GM12878 (cell line): ENCODE measurements at regions not wholly inside any gene's neighbourhood (a gene's known extent, or its start where the extent isn't known, plus 50 kb on each side); places are given as distances from the start of the nearest gene placed in this dataset.

Experiments
- ATAC-seq: fragments of 200-7000 bp; cut with Tn5 transposase; 3 replicates; pipeline ENCODE4 v1.9.1; 2020; ENCODE audit warnings: mild to moderate bottlenecking, moderate library complexity
- BruUV-seq: library from RNA; stranded (reverse); fragments of 400-500 nt; replicated peaks from 2 replicates; lab custom pipeline; 2021; lab: Mats Ljungman, UMichigan
- CTCF ChIA-PET: fragments of 300-600 bp; sonication (Branson Sonifier 250); formaldehyde crosslinking; extraction: SDS; loops from one replicate; lab custom pipeline; 2021; ENCODE audit warnings: inconsistent platforms; lab: Yijun Ruan, JAX
- POLR2A ChIA-PET: fragments of 350-600 bp; formaldehyde crosslinking; extraction: SDS; loops from one replicate; lab custom pipeline; 2021; ENCODE audit warnings: inconsistent platforms; lab: Charles Lee
- RAD21 ChIA-PET: fragments of 300-600 bp; sonication (Branson Sonifier 250); formaldehyde crosslinking; loops from one replicate; lab custom pipeline; 2023; ENCODE audit warnings: antibody characterized with exemption; ENCODE audit not compliant: unreplicated experiment; lab: Charles Lee
- SMC1A ChIA-PET: fragments of 300-600 bp; sonication (Branson Sonifier 250); formaldehyde crosslinking; loops from one replicate; lab custom pipeline; 2023; ENCODE audit not compliant: unreplicated experiment, uncharacterized antibody; lab: Charles Lee
- DNase-seq: peaks from one replicate; pipeline ENCODE4 v3.0.0-alpha.2; 2011; ENCODE audit warnings: low read depth, low spot score
- FAIRE-seq: peaks from 3 replicates; lab custom pipeline; 2011; peaks lifted over from hg19 to GRCh38; lab: Jason Lieb, UNC
- H2AFZ ChIP-seq: 2 replicates; pipeline ENCODE4 v1.6.0; 2011; ENCODE audit warnings: low read depth, low read length, control low read depth; ENCODE audit not compliant: control insufficient read depth
- H3K27ac ChIP-seq: 2 replicates; pipeline ENCODE4 v1.5.1; 2011; ENCODE audit warnings: control low read depth; ENCODE audit not compliant: control insufficient read depth, insufficient read depth
- H3K27me3 ChIP-seq, 2 experiments: replicated peaks in 1 of 2; 2 replicates each; pipeline versions ENCODE4 v1.6.0 to v1.6.1; 2011; ENCODE audit warnings: low read length in 1 of 2; ENCODE audit not compliant: control insufficient read depth in 2 of 2, insufficient read depth in 2 of 2
- H3K36me3 ChIP-seq, 2 experiments: 2 replicates each; pipeline ENCODE4 v1.5.1; 2011; ENCODE audit warnings: low read length in 1 of 2; ENCODE audit not compliant: control insufficient read depth in 2 of 2, insufficient read depth in 2 of 2
- H3K4me1 ChIP-seq: 2 replicates; pipeline ENCODE4 v1.6.1; 2011; ENCODE audit warnings: mild to moderate bottlenecking, low read length, moderate library complexity, mixed read lengths; ENCODE audit not compliant: control insufficient read depth, insufficient read depth
- H3K4me2 ChIP-seq: 2 replicates; pipeline ENCODE4 v1.6.0; 2011; ENCODE audit warnings: control low read depth; ENCODE audit not compliant: control insufficient read depth, insufficient read depth
- H3K4me3 ChIP-seq: fragments of 200-600 bp; sonication (generic); 2 replicates; pipeline ENCODE4 v1.5.1; 2016
- H3K79me2 ChIP-seq: 2 replicates; pipeline ENCODE4 v1.6.0; 2011; ENCODE audit warnings: low read length; ENCODE audit not compliant: control insufficient read depth, insufficient read depth
- H3K9ac ChIP-seq: 2 replicates; pipeline ENCODE4 v1.8.0; 2011; ENCODE audit warnings: low read length, control low read depth, mixed read lengths; ENCODE audit not compliant: control insufficient read depth, insufficient read depth
- H3K9me3 ChIP-seq: replicated peaks from 3 replicates; pipeline ENCODE4 v1.5.1; 2011; ENCODE audit warnings: mild to moderate bottlenecking, low read length; ENCODE audit not compliant: control insufficient read depth, insufficient read depth
- H4K20me1 ChIP-seq: 2 replicates; pipeline ENCODE4 v1.6.0; 2011; ENCODE audit not compliant: control insufficient read depth, insufficient read depth
- CHD2 ChIP-seq: IDR thresholded peaks from 2 replicates; pipeline ENCODE4 v1.6.1; 2011; ENCODE audit warnings: low read depth, low read length, improper control_type of control experiment, borderline replicate concordance
- CTCF ChIP-seq, 3 experiments: IDR thresholded peaks in 2 of 3; conservative IDR thresholded peaks in 1 of 3; 2 replicates each; pipeline ENCODE4 v1.5.1; 2011; ENCODE audit warnings: low read depth in 3 of 3, low read length in 3 of 3, mild to moderate bottlenecking in 3 of 3, control low read depth in 2 of 3, moderate library complexity in 2 of 3, inconsistent platforms in 1 of 3, mixed read lengths in 1 of 3; ENCODE audit not compliant: control insufficient read depth in 2 of 3, insufficient read depth in 1 of 3; ENCODE audit errors: extremely low read depth in 1 of 3
- IRF4 ChIP-seq: IDR thresholded peaks from 2 replicates; pipeline ENCODE4 v1.6.1; 2011; ENCODE audit warnings: low read depth, low read length
- JUNB ChIP-seq: IDR thresholded peaks from 2 replicates; pipeline ENCODE4 v1.6.1; 2016; ENCODE audit warnings: antibody characterized with exemption, mild to moderate bottlenecking
- RUNX3 ChIP-seq: IDR thresholded peaks from 2 replicates; pipeline ENCODE4 v1.6.1; 2012; ENCODE audit warnings: low read length, inconsistent platforms
- SP1 ChIP-seq: IDR thresholded peaks from one replicate; pipeline ENCODE4 v1.6.1; 2011; ENCODE audit warnings: low read depth, low read length
- YY1 ChIP-seq: IDR thresholded peaks from 2 replicates; pipeline ENCODE4 v1.6.1; 2011; ENCODE audit warnings: low read depth, mild to moderate bottlenecking, low read length
- WGBS: methylation state at CpG from one replicate; pipeline ENCODE4 v1.1.6; 2016; ENCODE audit warnings: low lambda C conversion rate; ENCODE audit not compliant: insufficient replicate concordance, insufficient coverage; ENCODE audit errors: missing lambda C conversion rate; 5-methylcytosine and 5-hydroxymethylcytosine counted together
- in situ Hi-C: fragments of 300-500 bp; cut with MboI; formaldehyde crosslinking; loops from 9 replicates; pipeline ENCODE4 v1.14.3; 2018; ENCODE audit warnings: mixed read lengths
- intact Hi-C: fragments of 100-400 bp; cut with micrococcal nuclease; formaldehyde crosslinking; loops from one replicate; pipeline ENCODE4 v1.14.2; 2022; ENCODE audit not compliant: unreplicated experiment

- no peak overlapping the region for H3K4me2 ChIP-seq
- TF ChIP-seq YY1 (no peak), CHD2 (no peak), SP1 (no peak), JUNB (no peak), CTCF (IDR thresholded peaks at IDR 0.05 in 2 of 3, conservative IDR thresholded peaks at IDR 0.05 in 1 of 3; ENCODE audit: control insufficient read depth in 2 of 3, extremely low read depth in 1 of 3, insufficient read depth in 1 of 3, low read depth in 3 of 3, low read length in 3 of 3) (no peak), IRF4 (no peak), RUNX3 (no peak)
- RAD21 ChIA-PET: no interaction called here
- FAIRE-seq (no peak), DNase-seq (no peak), ATAC-seq (no peak)
- no peak overlapping the region for H3K4me3 ChIP-seq
- SMC1A ChIA-PET: no interaction called here
- no peaks in the 10 kb centered on the region; the same call in 1 of the 3 replicates for H3K9me3 ChIP-seq
- H3K4me1 ChIP-seq: no peaks in the 10 kb centered on the region
- H3K27me3 ChIP-seq: no peaks in the 10 kb centered on the region
- H3K79me2 ChIP-seq: no peaks in the 10 kb centered on the region
- in situ Hi-C loops: no loop called here
- CTCF ChIA-PET: no interaction called here
- no peak overlapping the region for H2AFZ ChIP-seq
- POLR2A ChIA-PET: interaction anchor here (0.5 kb wide), 1 partner anchor 78 kb away, joined by 4 read pairs; no protein-coding TSS in a partner anchor
- H3K9ac ChIP-seq: no peak overlapping the region
- no peak overlapping the region for H3K27ac ChIP-seq
- H4K20me1 ChIP-seq: no peaks in the 10 kb centered on the region
- BruUV-seq: no TSS peak
- H3K36me3 ChIP-seq: no peaks in the 10 kb centered on the region
- 73% methylated on average over 1 of the region's 1 CpG for WGBS
- intact Hi-C loops: no loop called here
Measured at GRCh38 chr9:99354104-99354503, 132.0 kb downstream of the SEC61B start.
